Activated CD8-positive, alpha-beta memory T cell treated with anti-CD3 and anti-CD28 coated beads, Interleukin-2, amount 50 U/mL, for 48 hours (primary cell): ENCODE measurements at regions not wholly inside any gene's neighbourhood (a gene's known extent, or its start where the extent isn't known, plus 50 kb on each side); places are given as distances from the start of the nearest gene placed in this dataset.

Experiments
- DNase-seq: peaks from one replicate; pipeline ENCODE4 v3.0.0-alpha.2; 2020

DNA sequence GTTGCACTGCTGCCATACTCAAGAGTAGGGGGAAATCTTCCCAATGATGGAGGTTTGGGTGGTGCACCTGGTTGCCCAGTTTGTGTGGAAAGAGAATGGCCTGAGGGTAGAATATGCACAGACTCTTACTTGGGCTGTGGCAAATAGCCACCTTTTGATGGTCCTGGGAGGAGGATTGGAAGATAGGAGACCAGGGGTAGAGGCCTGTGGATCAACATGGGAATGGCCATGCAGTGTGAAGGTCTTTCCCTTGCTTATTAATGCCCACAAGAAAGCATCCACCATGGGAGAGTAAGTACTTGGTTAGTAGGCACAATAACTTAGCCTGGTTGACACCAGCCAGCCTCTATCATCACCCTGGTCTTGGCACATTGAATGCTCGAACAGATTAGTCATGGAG is 156.8 kb upstream of the LEF1 start:
- no peak for DNase-seq

DNA sequence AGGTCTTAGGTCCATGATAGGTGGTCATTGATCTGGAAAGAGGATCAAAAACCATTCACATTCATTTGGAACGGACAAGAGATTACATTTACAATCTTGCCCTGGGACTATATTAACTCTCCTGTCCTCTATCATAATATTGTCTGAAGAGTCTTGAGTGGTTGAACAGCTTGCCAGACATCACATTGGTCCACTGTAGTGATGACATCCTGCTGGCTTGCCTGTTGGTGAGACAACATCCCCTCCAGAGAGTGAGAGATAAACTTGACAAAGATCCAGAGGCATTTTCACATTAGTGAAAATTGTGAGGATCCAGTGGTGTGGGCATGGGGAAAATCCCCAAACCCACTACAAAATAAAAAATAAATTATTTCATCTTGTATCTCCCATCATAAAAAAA is 155.7 kb upstream of the LEF1 start:
- no peak for DNase-seq

- no peak for DNase-seq
Observed at GRCh38 chr4:108322497-108322896, 153.8 kb upstream of the LEF1 start.

DNA sequence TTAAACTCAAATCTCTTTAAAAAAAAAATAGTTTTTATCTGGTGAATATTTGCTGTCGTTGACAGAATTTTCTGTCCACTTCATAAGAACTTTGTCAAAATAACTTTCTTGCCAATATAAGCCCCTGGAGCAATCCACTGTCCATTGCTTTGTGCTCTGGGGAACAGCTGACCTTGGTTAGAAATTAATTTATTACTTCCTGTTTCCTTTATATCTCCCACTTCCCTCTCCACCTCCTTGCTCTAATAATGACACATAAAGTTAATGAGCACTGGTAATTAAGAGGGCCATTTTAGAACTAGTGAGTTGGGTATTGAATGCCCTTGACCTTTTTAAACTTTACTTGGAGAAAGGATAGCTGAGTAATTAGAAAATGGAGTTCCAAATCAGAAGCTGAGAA is 151.3 kb upstream of the LEF1 start:
- DNase-seq: no peak

- no peak for DNase-seq
Observed at GRCh38 chr4:108317377-108317776, 148.6 kb upstream of the LEF1 start.

DNA sequence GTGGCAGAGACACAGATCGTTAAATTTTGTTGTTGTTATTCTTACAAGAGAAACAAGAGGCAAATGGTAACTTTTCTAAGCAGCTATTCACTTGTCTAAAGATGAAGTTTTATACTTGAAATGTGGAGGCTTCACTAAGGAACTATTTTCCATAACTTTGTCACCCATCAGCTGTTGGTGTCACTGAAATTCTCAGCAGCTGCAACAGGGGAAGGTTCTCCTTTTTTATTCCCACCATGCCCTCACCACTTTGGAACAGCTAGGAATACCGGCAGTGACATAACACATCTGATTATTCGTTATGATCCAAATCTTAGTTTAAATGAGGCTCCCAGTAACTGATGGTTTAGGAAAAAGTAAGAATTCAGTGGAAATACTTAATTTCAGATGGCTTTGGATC is 147.0 kb upstream of the LEF1 start:
- DNase-seq: no peak

- DNase-seq: no peak
Observed at GRCh38 chr4:108314900-108315589, 146.3 kb upstream of the LEF1 start.

DNA sequence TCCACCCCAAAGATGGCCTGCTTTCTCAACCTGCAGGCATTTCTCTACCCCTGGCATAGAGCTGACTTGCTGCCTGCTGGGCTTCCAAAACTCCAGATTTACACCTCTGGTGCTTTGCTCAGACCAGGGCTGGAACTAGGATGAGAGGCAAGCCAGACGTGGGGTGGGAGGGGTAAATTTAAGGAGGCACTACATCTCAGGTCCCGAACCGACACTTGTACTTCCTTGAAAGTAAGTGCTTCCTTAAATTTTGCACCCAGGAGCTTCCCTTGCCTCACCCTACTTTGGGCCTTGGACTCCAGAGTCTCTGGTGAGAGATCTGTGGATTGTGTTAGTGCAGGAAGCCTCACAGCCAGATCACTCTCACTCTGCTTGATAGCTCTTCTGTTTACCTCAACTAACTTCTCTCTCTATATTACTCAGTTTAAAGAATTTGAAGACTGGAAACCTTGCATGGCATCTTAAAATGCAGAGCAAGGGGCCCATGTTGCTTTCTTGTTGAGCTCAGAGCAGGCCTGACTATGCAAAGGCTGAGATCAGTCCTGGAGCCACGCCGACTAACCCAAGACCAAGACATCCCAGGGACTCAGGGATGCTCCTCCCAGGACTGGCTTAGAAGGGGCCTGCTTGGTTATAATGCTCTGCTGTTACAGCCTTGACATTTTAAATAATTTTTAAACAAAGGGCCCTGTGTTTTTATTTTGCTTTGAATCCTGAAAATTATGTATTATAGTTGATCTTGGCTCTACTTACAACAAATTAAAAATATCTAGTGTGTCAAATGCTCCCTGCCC is 145.0 kb upstream of the LEF1 start:
- no peak for DNase-seq

- no peak for DNase-seq
Observed at GRCh38 chr4:108311313-108311712, 142.6 kb upstream of the LEF1 start.

DNA sequence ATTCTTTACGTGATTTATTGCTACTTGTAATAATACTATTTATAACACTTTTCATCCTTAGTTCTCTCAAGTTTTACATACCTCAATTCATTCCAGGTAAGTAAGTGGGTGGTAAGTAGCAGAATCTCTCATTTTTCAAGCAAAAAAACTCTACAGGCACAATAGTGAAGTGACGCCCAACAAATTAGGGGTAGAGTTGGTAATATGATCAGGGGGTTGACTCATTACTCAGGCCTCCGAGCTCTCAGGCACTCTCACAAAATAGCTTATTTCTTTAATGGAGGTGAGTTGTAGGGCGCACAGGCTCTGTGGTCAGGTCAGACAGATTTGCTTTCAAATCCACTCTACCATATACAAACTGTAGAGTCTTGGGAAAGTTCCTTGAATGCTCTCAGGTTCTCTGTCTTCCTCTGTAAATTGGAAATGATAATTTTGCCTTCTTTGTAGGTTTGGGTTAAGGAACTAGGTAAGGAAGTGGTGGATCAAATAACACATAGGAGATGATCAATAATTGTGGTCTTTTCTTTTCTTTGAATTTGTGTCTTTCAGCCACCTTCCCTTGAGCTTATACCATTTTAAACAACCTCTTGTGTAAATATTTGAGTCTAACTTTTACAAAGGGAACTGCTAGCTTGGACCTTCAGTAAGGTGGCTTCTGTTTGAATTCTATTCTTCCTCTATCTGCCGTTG is 134.9 kb upstream of the LEF1 start:
- DNase-seq: no peak

DNA sequence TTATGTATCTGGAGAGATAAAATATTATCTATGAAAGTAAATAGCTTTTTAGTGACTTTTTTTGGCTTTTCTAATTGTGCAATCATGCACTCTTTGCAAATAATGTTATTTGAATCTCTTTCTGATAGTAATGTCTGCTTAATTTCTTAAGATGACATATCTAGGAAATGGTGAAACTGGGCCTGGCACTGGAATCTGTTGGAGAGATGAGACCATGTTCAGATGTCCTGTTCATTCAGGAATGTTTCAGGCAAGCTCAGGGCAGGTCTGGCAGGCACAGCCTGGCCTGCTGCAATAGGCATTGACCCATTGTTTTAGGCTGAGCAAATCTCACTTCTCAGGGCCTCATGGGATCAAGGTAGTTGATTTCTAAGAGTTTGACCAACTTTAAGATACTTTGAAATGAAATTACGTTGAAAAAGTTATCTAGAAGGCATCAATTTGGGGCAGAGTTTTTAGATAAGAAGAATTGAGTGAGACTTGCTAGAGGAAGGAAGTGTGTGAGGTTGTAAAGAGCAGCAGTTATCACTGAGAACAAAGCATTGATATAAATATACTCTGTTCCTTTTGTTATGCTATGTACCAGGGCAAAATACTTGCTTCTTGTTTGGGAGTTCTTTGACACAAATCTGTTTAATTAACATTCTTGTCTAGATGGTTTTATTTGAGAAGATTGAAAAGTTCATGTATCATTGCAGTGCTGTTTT is 133.0 kb upstream of the LEF1 start:
- no peak for DNase-seq

DNA sequence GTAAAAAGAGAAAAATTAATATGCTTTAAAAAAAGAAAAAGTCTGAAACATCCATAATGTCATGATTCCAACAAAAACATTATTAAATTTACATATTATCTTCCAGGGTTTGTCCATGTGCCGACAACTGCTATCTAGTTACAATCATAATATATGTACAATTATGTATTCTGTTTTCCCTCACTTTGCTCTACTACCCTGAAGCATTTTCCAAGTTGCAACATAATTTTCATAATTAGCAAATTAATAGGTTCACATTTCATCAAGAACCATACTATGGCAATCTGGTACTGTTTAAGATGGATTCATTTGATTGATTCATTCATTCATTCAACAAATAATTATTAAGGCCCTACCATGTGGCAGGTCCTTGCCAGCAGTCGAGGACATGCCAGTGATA is 128.9 kb upstream of the LEF1 start:
- DNase-seq: no peak

GRCh38 chr4:108292229-108292628 is 123.5 kb upstream of the LEF1 start:
- DNase-seq: no peak

DNA sequence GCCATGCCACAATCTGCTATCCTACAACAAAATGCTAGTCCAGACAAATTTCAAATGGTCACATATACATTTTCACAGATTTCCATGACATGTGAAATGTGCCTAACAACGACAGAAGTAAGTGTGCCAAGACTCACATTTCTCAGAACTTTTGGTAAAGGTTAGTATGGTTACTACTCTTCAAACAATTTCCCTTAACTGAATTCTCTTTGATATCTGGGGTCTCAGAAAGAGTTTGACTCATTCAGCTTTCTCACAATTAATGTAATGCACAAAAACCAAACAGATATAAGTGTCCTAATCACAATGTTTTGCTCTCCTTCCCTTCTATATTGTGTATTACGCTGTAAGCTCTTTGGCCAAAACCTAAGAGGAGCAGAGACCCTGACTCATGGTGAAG is 122.4 kb upstream of the LEF1 start:
- no peak for DNase-seq

DNA sequence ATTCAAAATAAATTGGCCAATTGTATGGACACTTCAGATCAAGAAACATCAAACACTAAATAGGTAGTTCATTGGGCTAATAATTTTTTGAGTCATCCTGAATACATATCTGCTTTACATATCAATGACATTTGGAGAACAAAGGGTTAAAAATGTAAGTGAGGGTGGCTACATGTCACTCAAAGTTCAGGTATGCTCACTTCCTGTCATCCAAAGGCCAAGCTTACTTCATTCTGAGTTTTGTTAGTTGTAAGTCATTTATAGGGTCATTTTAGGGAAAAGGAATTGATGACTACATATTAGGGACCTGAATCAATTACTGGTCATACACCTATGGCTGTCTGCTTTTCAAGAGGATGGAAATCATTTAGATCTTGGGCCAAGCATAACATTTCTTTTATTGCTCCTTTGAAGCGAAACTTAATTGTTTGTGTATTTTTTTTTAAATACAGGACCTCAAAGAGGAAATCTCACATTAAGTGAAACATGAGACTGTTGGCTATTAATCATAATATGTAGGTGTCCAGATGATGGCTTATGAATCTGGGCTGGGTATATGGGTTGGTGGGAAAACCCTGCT is 119.2 kb upstream of the LEF1 start:
- no peak for DNase-seq

DNA sequence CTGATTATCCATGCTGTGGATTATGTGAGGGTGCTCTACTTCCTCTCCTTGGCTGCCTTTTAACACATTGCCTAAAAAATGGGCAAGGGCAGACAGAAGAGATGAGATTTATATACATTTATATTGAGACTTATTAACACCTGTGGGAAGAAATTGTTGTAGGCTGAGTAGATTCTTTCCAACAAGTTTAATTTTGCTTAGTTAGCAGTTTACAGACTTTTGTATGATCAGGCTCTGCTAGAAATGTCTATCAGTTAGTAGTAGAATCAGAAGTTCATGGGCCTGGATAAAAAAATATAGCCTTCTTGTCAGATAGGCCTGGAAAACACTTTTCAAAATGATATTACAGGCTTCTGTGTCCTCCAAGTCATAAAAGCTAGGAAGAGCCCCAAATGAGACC is 111.3 kb upstream of the LEF1 start:
- DNase-seq: no peak

DNA sequence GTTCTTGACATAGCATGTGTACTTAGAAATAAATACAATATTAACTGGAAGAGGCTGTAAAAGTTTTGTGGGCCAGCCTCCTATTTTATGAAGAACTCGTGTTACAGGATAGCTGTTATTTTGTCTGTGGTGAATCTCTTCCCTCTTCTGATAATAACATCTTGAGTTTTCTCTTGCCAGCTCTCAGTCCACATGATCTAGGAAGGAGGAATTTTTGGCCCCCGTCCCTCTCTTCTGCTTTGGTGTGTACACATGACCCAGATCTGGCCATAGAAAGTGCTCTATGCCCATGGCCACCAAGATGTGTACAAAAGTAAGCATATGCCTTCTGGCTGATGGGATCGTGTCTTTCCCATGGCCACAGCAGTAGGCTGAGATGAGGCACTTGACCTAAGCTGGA is 108.0 kb upstream of the LEF1 start:
- no peak for DNase-seq

DNA sequence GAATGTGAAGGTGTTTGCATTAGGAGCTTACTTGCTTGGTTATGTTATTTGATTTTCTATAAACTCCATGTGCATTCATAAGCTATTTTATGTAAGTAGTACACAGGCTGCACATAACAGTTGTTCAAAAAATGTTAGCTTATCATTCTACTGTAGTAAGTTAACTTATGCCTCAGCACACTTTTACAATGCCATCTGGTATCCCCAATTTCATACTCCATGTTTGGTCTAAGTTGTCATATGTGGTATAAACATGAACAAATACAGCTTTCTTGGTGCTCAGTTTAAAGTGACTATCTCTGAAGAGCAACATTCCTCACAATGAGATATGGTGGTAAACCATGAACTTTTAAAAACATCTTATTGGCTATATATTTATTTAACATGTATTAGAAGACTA is 104.3 kb upstream of the LEF1 start:
- no peak for DNase-seq

GRCh38 chr4:108272561-108272960 is 103.8 kb upstream of the LEF1 start:
- no peak for DNase-seq

DNA sequence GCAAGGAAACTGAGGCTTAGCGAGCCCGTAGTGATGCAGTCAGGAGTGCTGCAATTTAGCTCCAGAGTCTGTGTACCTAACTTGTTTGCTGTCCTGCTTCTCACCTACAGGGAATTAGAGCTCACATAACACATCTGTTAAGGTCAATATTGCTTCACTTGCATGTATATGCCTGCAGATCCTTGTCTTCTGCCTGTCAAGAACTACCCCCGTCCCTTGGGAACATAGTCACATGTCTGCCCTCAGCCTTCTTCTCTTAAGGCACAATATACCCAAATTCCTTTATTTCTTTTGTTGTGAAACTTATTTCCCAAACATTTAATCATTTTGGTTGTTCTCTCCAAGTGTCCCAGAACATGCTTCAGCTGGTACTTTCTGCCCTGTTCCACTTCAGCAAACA is 103.3 kb upstream of the LEF1 start:
- DNase-seq: no peak

DNA sequence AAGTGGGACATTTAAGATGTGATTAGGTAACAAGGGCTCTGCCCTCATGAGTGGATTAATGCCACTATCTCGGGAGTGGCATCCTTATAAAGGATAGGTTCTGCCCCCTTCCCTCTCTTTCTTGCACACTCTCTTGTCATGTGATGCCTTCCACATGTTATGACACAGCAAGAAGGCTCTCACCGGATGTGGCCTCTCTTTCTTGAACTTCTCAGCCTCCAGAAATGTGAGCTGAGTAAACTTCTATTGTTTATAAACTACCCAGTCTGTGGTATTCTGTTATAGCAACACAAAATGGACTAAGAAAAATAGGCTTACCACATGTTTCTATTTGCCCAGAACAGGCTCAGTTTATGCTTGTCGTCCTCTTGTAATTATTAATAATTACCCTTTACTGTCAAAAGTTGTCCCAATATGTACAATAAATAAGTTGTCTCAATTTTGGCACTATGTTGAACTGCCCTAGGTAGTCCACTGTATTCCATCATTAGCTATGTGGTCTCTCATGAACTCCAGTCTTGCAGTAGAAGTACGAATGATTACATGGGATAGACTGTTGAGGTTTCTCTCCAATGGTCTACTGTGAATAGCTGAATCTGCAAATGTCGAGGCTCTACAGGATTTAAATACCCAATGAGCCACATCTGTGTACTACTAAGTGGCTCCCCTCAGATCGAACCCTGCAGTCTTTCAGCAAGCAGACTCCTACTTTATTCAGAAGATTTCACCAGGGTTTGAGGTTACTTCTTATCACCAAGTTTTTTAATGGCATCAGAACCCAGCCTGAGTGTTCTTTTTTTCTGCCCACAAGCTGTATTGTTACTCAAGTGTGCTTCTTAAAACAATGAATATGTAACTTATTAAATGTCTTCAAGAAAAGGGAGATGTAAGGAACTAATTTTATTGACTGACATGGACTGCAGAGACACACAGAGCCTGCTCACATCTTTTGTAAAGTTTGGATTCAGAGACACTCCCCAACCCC is 102.0 kb upstream of the LEF1 start:
- no peak for DNase-seq

GRCh38 chr4:108264693-108265092 is 96.0 kb upstream of the LEF1 start:
- no peak for DNase-seq
